Keratinocyte (primary cell): ENCODE measurements at regions not wholly inside any gene's neighbourhood (a gene's known extent, or its start where the extent isn't known, plus 50 kb on each side); places are given as distances from the start of the nearest gene placed in this dataset.

ENCODE experiments used
- CTCF ChIP-seq, 3 experiments: IDR thresholded peaks in 1 of 3; conservative IDR thresholded peaks in 1 of 3; optimal IDR thresholded peaks in 1 of 3; 2 replicates in 2 of 3; 3 replicates in 1 of 3; pipeline versions ENCODE3 to v1.5.1; 2011; ENCODE audit warnings: low read length in 3 of 3, mild to moderate bottlenecking in 3 of 3, moderate library complexity in 2 of 3, control low read depth in 1 of 3, inconsistent platforms in 1 of 3; ENCODE audit not compliant: insufficient read depth in 2 of 3; ENCODE audit errors: extremely low read depth in 1 of 3
- EZH2 ChIP-seq: IDR thresholded peaks from one replicate; pipeline ENCODE4 v1.6.1; 2012; ENCODE audit warnings: inconsistent platforms, mild to moderate bottlenecking, low read length, moderate library complexity

GRCh38 chr17:77610972-77611521 is 347.5 kb upstream of the TNRC6C start:
- TF ChIP-seq CTCF (optimal IDR thresholded peaks at IDR 0.05 in 1 of 3, IDR thresholded peaks at IDR 0.05 in 1 of 3, conservative IDR thresholded peaks at IDR 0.05 in 1 of 3; ENCODE audit: extremely low read depth in 1 of 3, insufficient read depth in 2 of 3, low read length in 3 of 3): no peak
- no peak for TF ChIP-seq EZH2
